GM10248 (cell line): ENCODE measurements at regions not wholly inside any gene's neighbourhood (a gene's known extent, or its start where the extent isn't known, plus 50 kb on each side); places are given as distances from the start of the nearest gene placed in this dataset.

Source experiments
- CTCF ChIA-PET: fragments of 300-600 bp; sonication (Branson Sonifier 250); formaldehyde crosslinking; extraction: SDS; loops from one replicate; lab custom pipeline; 2021; ENCODE audit warnings: antibody characterized with exemption; lab: Yijun Ruan, JAX
- POLR2A ChIA-PET: fragments of 350-650 bp; sonication (Branson Sonifier 250); formaldehyde crosslinking; extraction: SDS; loops from one replicate; lab custom pipeline; 2020; ENCODE audit warnings: antibody characterized with exemption; lab: Yijun Ruan, JAX
- DNase-seq: peaks from one replicate; pipeline ENCODE4 v3.0.0; 2012; ENCODE audit errors: extremely low spot score
- CTCF ChIP-seq: IDR thresholded peaks from 2 replicates; pipeline ENCODE4 v1.5.1; 2012; ENCODE audit warnings: mild to moderate bottlenecking, low read depth; ENCODE audit errors: extremely low read depth, missing control alignments, control extremely low read depth

GRCh38 chr3:168272343-168272985, 176.7 kb upstream of the GOLIM4 start:
- ChIA-PET POLR2A (no interaction called here), CTCF (interaction anchor here (1.5 to 2.4 kb wide), 2 partner anchors 9 to 15 kb away, joined by 6 read pairs; no protein-coding TSS in a partner anchor)
- DNase-seq, result no peak
- no peak for TF ChIP-seq CTCF

GRCh38 chr3:168271932-168272331, 176.2 kb upstream of the GOLIM4 start:
- ChIA-PET CTCF (interaction anchor here (1.5 to 2.4 kb wide), 2 partner anchors 10 to 15 kb away, joined by 6 read pairs; no protein-coding TSS in a partner anchor), POLR2A (no interaction called here)
- TF ChIP-seq CTCF, result no peak
- DNase-seq, result no peak

GRCh38 chr3:168269001-168269400, 173.3 kb upstream of the GOLIM4 start:
- ChIA-PET POLR2A (no interaction called here), CTCF (interaction anchor here (1.0 to 1.8 kb wide), 4 partner anchors 8 to 578 kb away, joined by 3 to 4 read pairs (median 3); no protein-coding TSS in a partner anchor)
- no peak for TF ChIP-seq CTCF
- no peak for DNase-seq

- ChIA-PET POLR2A (no interaction called here), CTCF (interaction anchor here (1.1 to 1.4 kb wide), 2 partner anchors 10 to 48 kb away, joined by 3 read pairs; no protein-coding TSS in a partner anchor)
- DNase-seq, result no peak
- no peak for TF ChIP-seq CTCF
Observed at GRCh38 chr3:168267179-168267578, 171.5 kb upstream of the GOLIM4 start.

GRCh38 chr3:168266335-168266734, 170.6 kb upstream of the GOLIM4 start:
- POLR2A ChIA-PET, result no interaction called here
- TF ChIP-seq CTCF, result no peak
- DNase-seq, result no peak
- CTCF ChIA-PET, result no interaction called here

GRCh38 chr3:168262887-168263286, 167.2 kb upstream of the GOLIM4 start:
- no peak for DNase-seq
- no peak for TF ChIP-seq CTCF
- POLR2A ChIA-PET, result no interaction called here
- CTCF ChIA-PET, result interaction anchor here (1.0 to 1.6 kb wide), 2 partner anchors 12 to 22 kb away, joined by 4 read pairs; no protein-coding TSS in a partner anchor

GRCh38 chr3:168260859-168261258, 165.1 kb upstream of the GOLIM4 start:
- ChIA-PET CTCF (interaction anchor here (0.9 to 1.5 kb wide), 5 partner anchors 8 to 172 kb away, joined by 3 to 6 read pairs (median 3); no protein-coding TSS in a partner anchor), POLR2A (no interaction called here)
- DNase-seq, result no peak
- no peak for TF ChIP-seq CTCF
